Tongue (tissue), 1 donor: ENCODE measurements at regions not wholly inside any gene's neighbourhood (a gene's known extent, or its start where the extent isn't known, plus 50 kb on each side); places are given as distances from the start of the nearest gene placed in this dataset. TPM values are rescaled to one million over a fixed set of nuclear protein-coding genes. Genes with fewer than 3 reads are reported as not detected.

Experiments used
- small RNA-seq: library from RNA; depleted of rRNA; stranded (forward); fragments of <200 nt; gene quantifications from one replicate; pipeline ENCODE3, GENCODE V24; 2014; ENCODE audit warnings: low replicate concordance

Small RNAs in the stretch of these regions (small RNA-seq; reads per million reads assigned to genes)
- gene RF00019, result not detected
